ENCODE measurements at regions not wholly inside any gene's neighbourhood (a gene's known extent, or its start where the extent isn't known, plus 50 kb on each side); places are given as distances from the start of the nearest gene placed in this dataset.

DNA sequence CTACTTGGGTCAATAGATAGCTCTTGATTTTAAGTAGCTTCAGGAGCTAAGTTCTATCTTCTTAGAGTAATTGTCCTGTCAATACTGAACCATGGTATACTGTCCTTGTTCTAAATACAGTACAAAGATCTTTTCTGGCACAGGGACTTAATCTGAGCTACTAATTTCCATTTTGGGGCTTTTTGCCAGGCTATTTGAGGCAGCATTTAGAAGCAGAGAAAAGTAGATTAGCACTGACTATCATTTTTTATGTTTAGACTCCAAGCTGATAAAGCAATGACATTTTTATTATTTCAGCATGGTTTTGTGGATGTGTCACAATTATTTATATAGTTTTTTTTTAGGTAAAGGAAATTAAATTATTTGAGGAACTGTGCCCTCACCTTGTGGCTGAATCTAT lies 163.2 kb downstream of the FAT3 start:
- no peak for DNase-seq

DNA sequence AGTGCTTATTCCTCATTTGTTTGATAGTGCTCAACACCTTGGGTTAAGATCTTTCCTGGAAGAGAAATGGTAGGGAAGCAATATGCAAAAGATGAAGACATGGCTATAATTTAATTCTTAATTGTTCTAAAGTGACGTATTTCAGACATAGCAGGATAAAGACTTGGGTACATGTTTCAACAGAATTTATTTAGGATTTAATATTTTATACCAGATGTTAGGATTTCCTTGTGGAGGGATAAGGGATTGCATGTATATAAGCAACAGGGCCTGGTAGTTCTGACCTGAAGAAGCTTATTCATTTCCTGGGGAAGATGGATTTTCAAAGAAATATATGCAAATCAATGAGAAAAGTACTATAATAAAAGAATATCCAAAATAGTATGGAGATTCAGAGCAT lies 163.8 kb downstream of the FAT3 start:
- DNase-seq, result no peak

DNA sequence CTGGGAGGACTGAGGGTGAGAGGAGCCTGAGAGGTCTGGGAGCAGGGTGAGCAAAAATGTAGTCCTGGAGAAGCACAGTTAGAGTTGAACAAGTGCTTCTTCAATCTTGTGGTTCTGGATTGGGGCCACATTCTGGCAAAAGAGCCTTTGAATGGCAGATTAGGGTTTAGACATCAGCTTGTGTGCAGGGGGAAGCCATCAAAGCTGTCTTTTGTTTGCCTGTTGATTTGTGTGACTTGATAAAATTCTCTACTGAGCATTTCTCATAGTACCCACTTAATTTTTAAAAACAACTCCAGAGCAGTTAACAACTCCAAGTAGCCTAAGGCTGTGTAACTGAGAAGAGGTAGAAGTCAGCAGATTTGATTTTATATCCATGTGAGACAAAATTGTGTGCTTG lies 166.2 kb downstream of the FAT3 start:
- no peak for DNase-seq

DNA sequence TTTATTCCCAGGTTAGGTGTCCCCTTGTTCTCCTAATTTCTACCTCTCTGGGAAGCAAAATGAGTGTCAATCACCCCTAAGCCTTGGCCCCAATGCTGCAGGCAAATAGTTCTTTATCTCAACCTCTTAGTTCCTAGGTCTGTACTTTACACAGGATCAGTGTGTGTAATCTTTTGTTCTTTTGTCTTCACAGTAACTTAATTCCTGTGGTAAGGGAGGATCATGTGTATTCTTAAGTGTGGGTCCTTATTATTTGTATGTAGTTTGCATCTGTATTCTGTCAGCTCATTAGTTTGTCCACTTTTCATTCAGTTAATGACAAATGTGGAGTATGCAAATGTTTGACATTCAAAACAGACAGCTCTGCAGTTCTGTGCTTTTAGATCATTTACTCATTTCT lies 166.7 kb downstream of the FAT3 start:
- no peak for DNase-seq

DNA sequence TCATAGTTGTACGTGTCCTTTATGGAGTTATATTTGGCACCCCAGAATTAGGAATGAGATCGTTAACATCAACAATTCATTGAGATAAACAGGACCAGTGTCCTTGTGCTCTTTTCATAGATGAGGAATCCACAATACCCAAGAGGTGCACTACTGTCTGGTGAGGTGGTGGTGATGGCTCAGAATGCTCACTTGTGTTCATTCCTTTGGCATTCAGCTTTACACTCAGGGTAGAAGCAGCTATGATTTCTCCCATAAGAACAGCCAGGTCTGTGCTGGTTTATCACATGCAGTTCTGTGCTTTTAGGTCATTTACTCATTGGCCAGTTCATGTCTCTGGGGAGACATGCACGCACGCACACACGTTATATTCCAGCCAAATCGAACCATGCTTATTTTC lies 167.2 kb downstream of the FAT3 start:
- DNase-seq, result no peak

DNA sequence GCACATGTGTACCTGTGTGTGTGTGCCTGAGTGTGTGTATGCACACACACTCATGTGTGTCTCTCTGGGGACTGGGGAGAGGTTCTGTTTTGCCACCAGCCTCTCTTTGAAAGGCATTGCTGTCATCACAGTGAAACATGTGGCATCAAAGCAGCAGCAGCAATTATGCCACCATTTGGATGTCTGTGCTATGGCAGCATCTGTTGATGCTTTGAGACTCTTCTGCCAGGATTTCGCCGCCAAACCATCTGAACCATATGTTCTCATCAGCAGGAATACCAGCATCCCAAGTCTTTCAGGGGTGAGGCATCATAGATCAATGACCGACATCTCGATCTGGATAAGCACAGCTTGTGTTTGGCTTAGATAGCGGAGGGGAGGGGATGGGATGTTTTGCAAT lies 168.6 kb downstream of the FAT3 start:
- DNase-seq, result no peak

DNA sequence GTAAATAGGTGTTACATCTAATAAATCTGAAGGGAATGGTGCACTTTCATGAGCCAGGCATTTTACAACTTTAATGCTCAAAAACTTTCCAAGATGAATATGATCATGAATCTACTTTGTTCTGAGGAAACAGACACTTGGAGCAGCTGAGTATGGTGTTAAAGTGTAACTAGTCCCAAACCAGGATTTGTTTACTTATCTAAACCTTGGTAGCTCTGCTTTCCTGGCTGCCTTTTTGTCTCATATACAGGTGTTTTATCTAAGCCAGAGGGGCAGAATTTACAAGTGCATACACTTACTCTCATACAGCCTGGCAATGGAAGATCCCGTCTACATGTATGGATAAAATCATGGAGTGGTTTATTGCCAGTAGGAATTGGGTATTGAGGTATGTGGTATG lies 171.5 kb downstream of the FAT3 start:
- DNase-seq, result no peak

DNA sequence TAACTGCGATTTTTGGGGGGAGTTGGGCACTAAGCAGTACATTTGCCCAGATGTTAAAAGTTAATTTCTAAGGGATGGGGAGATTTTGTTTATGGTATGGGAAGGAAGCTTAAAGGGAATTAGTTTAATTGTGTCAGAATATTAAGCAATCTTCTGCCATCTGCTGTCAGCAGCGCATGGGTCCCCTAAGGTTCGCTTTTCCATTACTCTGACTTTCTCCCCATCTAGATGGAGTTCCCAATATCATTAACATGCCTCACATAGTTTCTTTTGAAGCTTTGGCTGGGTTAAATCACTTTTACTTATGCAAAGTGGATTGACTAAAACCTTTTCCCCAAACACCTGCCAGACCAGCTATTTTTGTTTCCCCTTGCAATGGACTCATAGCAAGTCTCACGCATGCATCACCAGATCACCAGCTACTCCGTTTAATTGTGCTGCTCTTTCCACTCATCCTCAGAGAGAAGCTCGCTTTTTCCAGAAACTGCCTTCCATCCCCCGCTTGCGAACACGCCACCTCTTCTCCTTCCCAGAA lies 172.7 kb downstream of the FAT3 start:
- no peak for DNase-seq

DNA sequence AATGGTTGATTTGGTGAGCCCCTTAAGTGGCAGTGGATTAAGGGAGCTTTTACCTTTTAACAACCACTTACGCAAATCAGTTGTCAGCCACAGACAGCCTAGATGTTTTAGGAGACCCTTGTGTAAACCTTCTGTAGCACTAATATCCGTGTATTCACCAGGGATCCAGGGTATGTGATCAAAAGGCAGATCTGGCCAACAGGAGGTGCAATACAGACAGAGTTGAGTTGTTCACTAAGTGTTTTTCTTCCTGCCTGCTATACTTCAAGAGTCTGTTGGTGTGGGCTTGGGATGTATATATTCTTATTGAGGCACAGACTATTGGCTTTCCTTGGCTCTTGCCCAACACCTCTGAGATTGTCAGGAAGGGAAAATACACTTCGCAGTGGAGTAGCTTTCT lies 175.1 kb downstream of the FAT3 start:
- no peak for DNase-seq

DNA sequence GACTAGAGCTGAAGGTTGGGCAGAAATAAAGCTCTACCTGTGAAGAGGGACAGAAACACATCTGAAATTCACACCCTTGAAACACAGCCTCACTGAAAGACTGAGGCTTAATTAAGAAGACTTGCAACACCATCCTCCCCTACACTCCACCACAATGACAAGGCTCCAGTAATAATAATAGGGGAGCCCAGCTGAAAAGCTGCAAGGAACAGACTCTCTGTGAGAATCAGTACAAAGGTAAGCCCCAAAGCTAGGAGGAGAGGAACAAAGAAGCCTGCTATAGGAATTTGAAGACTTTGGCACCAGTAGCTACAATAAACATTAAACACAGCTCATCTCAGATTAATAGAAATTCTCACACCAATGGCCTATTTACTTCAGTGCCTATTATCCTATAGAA lies 176.9 kb downstream of the FAT3 start:
- DNase-seq, result no peak

DNA sequence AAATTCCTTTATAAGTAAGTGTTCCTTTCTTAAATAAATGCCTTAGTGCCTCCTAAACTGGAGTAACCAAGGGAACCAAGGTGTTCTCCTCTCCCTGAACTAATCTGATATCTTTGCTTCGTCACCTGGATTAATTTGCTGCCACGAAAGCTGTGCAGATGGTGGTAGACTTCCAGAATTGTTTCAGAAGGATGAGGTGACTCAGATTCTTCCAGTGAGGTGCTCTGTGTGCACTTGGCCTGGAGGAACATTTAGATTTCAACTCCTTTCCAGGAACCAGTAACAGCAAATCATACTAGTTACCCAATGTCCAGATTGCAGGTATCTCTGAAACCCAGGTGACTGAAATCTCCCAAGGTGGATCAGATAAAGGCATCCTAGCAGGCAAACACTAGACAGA lies 181.9 kb downstream of the FAT3 start:
- DNase-seq, result no peak

DNA sequence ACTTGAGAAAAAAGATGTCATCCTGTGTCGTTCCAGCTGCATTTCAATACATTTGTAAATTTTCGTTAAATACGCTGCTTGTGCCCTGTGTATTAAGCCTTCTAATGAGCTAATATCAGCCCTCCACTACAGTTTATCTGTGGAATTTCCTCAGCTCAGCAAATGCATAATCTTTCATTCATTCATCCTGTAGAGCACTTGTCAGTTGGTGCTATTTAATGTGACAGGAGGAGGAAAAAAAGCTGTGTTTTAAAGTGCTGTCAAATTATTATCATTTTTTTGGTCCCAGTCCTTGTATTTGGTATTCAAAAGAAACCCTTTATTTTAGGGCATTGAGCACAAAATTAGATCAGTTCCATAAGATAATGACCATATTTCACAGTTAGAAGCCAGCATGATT lies 184.7 kb downstream of the FAT3 start:
- DNase-seq, result no peak

DNA sequence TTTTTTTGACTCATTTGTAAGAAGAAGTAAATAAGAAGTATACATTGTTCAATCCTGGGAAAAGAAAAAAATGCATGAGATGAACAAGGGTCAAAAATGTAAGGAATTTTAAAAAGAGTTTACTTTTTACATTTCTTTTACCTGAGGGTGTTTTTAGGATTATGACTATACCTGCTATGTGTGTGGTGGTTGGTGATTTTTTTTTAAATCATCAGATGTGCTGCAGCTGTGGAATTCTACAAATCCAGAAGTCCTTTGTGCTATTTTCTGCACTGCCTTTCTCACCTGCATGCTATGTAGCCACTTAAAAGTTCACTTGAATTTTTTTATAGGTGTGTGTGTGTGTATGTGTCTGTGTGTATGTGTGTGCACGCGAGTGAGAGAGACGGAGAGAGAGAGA lies 185.3 kb downstream of the FAT3 start:
- DNase-seq, result no peak

DNA sequence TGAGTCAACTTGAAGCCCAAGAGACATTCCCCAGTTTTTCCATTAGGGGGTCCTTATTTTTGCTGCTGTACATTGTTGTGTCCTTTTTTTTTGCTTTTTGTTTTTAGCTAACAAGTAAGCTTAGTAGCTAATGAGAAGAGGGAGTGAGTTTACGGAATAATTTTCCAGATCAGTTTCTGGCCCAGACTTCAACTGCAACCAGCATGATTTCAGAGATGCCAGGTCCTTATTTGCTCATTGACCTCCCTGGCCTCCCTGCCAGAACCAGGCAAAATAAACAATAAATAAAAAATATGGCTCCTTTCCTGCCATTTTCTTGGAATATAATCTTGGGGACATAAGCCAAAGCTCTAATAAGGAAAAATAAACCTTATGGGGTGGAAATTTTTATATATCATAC lies 185.9 kb downstream of the FAT3 start:
- no peak for DNase-seq

DNA sequence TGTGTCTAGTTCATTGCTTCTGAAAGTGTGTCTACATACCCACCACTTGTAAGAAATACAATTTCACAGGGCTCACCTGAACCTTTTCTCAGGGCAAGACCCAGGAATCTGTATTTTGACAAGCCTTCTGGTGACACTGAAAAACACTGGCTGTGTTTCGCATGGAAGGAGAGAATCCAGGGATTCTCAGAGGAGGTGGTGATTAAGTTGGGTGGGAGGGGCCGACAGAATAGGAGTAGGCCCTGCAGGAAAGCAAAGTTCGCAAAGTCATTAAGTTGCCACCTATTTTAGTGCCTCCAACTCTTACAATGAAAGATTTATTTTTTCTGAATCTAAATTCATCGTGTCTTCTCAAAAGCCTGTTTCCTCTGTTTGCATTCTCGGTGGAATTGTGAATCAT lies 186.8 kb downstream of the FAT3 start:
- no peak for DNase-seq

DNA sequence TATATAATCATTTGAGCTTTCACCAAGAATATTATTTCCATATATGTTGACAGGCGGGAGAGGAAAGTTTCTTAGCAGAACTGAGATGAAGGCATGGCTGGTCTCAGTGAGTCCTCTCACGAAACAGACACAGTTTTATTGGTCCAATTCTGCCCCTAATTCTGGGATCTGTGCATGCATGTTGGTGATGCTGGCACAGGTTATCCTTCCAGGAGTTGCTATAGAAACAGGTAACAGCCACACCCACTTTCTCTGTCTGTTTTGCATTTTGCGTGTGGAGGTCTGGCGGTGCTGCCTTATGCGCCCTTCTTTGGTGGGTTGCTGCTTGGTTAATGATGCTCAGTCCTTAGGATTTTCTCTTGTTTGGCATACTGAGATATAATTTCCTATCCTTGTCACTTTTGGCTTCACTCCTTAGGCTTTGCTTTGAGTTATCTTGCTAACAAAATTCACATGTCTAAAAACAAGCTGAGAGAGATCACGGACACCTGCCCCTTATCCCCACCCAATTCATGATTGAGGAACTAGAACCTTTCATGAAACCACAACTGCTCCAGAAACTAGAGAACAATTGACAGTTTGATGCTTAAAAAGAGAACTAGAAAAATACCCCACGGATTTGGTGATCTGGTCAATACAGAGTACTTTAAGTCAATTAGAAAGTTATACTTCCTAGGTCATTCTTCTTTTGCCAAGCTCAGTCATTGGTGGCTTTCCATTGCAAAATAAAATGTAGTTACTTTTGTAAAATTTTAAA lies 189.3 kb downstream of the FAT3 start:
- DNase-seq, result no peak

DNA sequence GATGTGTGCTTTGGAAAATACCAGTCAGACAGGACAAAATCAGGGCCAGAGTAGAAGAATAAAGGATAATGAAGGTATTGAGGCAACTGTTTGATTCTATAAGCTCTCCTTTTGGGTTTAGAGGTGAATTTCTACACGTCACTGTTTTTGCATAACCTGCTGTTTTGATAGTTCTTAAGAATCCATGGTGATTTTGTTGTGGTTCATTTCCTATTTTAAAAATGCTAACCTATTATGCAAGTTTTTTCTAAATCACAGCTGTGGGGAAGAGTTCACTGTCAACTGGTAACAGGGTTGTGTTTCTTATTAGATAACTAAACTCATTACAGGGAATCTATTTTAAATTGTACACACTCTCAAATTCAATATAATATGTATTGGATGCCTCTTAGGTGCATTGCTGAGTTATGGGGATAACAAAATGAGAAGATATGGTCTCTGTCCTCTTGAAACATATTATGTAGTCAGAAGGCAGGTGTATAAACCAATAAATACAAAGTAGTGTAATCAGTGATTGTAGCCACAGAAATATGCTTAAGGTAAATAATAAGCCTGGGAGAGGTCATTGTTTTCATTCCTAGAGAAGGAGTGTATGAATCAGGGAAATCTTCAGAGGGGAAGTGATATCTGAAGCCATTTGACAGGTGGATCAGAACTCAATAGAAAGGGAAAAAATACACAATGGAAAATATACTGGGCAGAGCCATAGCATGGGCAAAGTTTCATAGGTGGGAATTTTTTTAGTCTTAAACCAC lies 192.5 kb downstream of the FAT3 start:
- DNase-seq, result no peak

DNA sequence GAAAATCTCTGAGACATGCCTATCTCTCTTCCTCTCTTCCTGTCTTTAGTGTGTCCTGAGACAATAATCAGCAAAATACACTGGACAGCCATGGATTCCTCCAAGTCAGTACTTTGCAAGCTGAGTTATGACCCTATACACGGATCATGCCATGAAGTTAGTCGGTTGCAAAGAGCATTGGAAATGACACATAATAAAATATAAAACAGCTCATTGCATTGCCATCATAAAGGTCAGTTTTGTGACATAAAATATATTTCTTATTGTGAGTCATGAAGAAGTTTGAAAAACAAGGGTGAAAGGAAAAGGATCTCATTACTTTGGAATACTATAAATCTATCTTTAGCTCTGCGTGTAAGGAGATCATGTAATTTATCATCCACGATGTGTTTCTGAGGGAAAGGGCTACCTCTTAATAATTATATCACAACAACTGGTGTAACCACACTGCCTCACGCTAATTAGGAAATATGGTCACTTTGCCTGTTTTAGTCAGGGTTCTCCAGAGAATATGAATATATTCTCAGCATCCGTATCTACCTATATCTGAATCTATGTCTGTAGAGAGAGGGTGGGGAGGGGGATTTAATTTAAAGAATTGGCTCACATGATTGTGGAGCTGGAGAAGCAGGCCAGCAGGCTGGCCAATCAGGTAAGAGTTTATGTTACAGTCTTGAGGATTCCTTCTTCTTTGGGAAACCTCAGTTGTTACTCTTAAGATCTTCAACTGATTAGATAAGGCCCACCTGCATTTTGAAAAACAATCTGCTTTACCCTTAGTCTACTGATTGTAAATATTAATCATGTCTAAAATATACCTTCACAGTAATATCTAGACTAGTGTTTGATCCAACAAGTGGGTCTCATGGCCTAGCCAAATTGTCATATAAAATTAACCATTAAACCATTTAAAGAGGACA lies 198.8 kb downstream of the FAT3 start:
- no peak for DNase-seq

DNA sequence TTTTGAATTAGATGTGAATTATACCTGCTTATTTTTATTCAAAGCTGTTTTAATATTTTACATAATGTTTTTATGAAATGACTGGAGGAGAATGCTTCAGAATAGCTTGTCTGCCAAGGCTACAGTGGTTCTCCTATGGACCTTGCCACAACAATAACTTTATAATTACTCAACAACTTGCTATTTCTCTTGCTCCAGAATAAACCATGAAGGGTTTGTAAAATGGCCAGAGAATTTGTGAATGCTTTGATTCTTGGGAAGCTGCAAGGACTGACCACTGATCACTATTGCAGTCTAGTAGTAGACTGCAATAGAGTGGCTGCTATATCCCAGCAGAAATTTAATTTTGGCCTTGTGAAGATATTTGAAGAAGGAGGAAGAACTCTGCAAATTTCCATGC lies 199.7 kb downstream of the FAT3 start:
- DNase-seq, result no peak

DNA sequence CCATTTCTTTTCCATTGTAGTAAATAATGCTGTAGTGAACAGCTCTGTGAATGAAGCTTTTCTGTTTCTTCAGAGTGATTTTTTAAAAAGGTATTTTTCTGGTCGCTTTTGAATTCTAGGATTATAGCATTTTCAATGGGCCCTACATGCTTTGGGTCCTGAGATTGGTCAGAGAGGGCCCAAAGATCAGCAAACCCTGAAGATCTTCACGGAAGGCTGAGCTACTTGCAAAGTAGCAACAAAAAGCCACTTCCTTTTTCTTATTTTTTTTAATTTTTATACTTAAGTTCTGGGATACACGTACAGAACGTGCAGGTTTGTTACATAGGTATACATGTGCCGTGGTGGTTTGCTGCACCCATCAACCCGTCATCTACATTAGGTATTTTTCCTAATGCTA lies 200.5 kb downstream of the FAT3 start:
- no peak for DNase-seq

DNA sequence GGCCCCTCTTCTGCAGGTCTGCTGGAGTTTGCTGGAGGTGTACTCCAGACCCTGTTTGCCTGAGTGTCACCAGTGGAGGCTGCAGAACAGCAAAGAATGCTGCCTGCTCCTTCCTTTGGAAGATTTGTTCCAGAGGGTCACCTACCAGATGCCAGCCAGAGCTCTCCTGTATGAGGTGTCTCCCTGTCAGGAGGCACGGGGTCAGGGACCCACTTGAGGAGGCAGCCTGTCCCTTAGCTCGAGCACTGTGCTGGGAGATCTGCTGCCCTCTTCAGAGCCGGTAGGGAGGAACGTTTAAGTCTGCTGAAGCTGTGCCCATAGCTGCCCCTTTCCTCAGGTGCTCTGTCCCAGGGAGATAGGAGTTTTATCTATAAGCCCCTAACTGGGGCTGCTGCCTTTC lies 207.9 kb downstream of the FAT3 start:
- DNase-seq, result no peak

DNA sequence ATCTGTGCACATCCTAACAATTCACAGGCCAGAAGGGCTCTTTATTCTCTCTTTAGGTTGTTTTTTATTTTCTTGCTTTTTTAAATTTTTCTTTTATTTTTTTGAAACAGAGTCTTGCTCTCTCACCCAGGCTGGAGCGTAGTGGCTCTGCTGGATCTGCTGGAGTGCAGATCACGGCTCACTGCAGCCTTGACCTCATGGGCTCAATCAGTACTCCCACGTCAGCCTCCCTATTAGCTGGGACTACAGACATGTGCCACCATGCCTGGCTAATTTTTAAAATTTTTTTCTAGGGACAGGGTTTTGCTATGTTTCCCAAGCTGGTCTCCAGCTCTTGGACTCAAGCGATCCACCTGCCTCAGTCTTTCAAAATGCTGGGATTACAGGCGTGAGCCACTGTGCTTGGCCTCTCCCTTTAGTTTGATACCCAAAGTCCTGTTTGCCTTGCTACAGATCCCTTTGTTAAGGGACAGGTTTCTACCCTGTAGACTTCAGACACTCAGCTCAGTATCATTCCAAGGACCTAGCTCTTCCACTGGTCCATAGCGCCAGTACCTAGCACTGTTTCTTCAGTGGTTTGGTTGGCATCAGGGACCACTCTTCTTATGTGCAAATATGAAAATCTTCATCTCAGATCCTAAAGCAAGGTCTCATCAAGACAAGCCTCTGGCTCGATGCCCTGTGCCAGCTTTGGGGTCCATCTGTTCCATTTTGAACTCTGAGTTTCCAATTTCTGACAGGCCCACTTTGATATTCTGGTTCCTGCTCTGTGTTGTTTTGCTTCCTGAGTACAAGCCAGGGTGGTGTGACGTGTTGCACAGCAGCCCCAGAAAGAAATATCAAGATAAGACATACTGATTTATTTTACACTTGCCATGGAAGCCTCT lies 211.7 kb downstream of the FAT3 start:
- DNase-seq, result no peak

Data from NCI-H146 (cell line).